Glutamatergic neuron (in vitro differentiated cells): ENCODE measurements at regions not wholly inside any gene's neighbourhood (a gene's known extent, or its start where the extent isn't known, plus 50 kb on each side); places are given as distances from the start of the nearest gene placed in this dataset.
"Not testable (repeated sequence)": the region's sequence is repeated elsewhere in the genome, so short reads cannot be mapped to it uniquely, and the experiment has no call there.

ENCODE experiments used
- DNase-seq: peaks from one replicate; pipeline ENCODE4 v3.0.0; 2022
- H3K27ac Mint-ChIP-seq: one replicate; pipeline ENCODE4 v1.8.0; 2020; ENCODE audit warnings: mild to moderate bottlenecking, mixed read lengths, inconsistent platforms; ENCODE audit not compliant: unreplicated experiment
- H3K27me3 Mint-ChIP-seq: one replicate; pipeline ENCODE4 v1.8.0; 2020; ENCODE audit warnings: mild to moderate bottlenecking, moderate library complexity, mixed read lengths, inconsistent platforms; ENCODE audit not compliant: unreplicated experiment
- H3K36me3 Mint-ChIP-seq: one replicate; pipeline ENCODE4 v1.8.0; 2020; ENCODE audit warnings: mild to moderate bottlenecking, mixed read lengths, inconsistent platforms; ENCODE audit not compliant: unreplicated experiment
- H3K4me1 Mint-ChIP-seq: one replicate; pipeline ENCODE4 v1.8.0; 2020; ENCODE audit warnings: mild to moderate bottlenecking, low read depth, mixed read lengths, inconsistent platforms; ENCODE audit not compliant: unreplicated experiment
- H3K4me3 Mint-ChIP-seq: one replicate; pipeline ENCODE4 v1.8.0; 2020; ENCODE audit warnings: mild to moderate bottlenecking, mixed read lengths, inconsistent platforms; ENCODE audit not compliant: unreplicated experiment
- H3K9me3 Mint-ChIP-seq: one replicate; pipeline ENCODE4 v1.8.0; 2020; ENCODE audit warnings: mild to moderate bottlenecking, moderate library complexity, mixed read lengths, inconsistent platforms; ENCODE audit not compliant: unreplicated experiment
- CTCF ChIP-seq: fragments of 200-600 bp; sonication (generic); IDR thresholded peaks from one replicate; pipeline ENCODE4 v1.5.0; 2021; ENCODE audit not compliant: partially characterized antibody, unreplicated experiment

- Mint-ChIP-seq H3K27me3 (peaks cover 8% of the 10 kb centered on the region), H3K27ac (no peak overlapping the region)
Observed at GRCh38 chr6:169918954-169919549, 167.6 kb downstream of the ERMARD start.

GRCh38 chr6:169918239-169918953, 167.0 kb downstream of the ERMARD start:
- peaks cover 8% of the 10 kb centered on the region for H3K36me3 Mint-ChIP-seq

More at GRCh38 chr6:169918954-169919549, 167.6 kb downstream of the ERMARD start:
- Mint-ChIP-seq H3K36me3 (peaks cover 8% of the 10 kb centered on the region), H3K4me1 (peaks cover 9% of the 10 kb centered on the region), H3K9me3 (peaks cover 10% of the 10 kb centered on the region), H3K4me3 (no peak overlapping the region)
- no peak for TF ChIP-seq CTCF
- DNase-seq, result no peak

GRCh38 chr6:169917153-169917552, 165.7 kb downstream of the ERMARD start:
- H3K36me3 Mint-ChIP-seq, result peaks cover 8% of the 10 kb centered on the region
- no peak overlapping the region for H3K4me3 Mint-ChIP-seq
- no peak for TF ChIP-seq CTCF
- H3K9me3 Mint-ChIP-seq, result peaks cover 10% of the 10 kb centered on the region
- H3K4me1 Mint-ChIP-seq, result peaks cover 9% of the 10 kb centered on the region
- peaks cover 8% of the 10 kb centered on the region for H3K27me3 Mint-ChIP-seq
- H3K27ac Mint-ChIP-seq, result no peak overlapping the region
- no peak for DNase-seq

More at GRCh38 chr6:169918239-169918953, 167.0 kb downstream of the ERMARD start:
- Mint-ChIP-seq H3K27me3 (peaks cover 8% of the 10 kb centered on the region), H3K27ac (no peak overlapping the region), H3K9me3 (peaks cover 10% of the 10 kb centered on the region), H3K4me3 (no peak overlapping the region), H3K4me1 (peaks cover 9% of the 10 kb centered on the region)
- no peak for DNase-seq
- TF ChIP-seq CTCF, result no peak

- H3K36me3 Mint-ChIP-seq, result peaks cover 8% of the 10 kb centered on the region
- H3K9me3 Mint-ChIP-seq, result peaks cover 10% of the 10 kb centered on the region
- H3K27ac Mint-ChIP-seq, result no peak overlapping the region
- no peak overlapping the region for H3K4me3 Mint-ChIP-seq
- TF ChIP-seq CTCF, result no peak
- H3K27me3 Mint-ChIP-seq, result peaks cover 8% of the 10 kb centered on the region
- peaks cover 7% of the 10 kb centered on the region for H3K4me1 Mint-ChIP-seq
- no peak for DNase-seq
Observed at GRCh38 chr6:169915769-169916550, 164.5 kb downstream of the ERMARD start.

GRCh38 chr6:169913745-169914144, 162.3 kb downstream of the ERMARD start:
- not testable (repeated sequence) for DNase-seq, H3K27me3 Mint-ChIP-seq, H3K36me3 Mint-ChIP-seq, H3K27ac Mint-ChIP-seq, H3K4me3 Mint-ChIP-seq, H3K4me1 Mint-ChIP-seq
- H3K9me3 Mint-ChIP-seq, result peaks cover 10% of the 10 kb centered on the region
